NCI-H146 treated with DMSO at 0.1 percent for 48 hours (cell line): ENCODE measurements at regions not wholly inside any gene's neighbourhood (a gene's known extent, or its start where the extent isn't known, plus 50 kb on each side); places are given as distances from the start of the nearest gene placed in this dataset.
"Not testable (repeated sequence)": the region's sequence is repeated elsewhere in the genome, so short reads cannot be mapped to it uniquely, and the experiment has no call there.

Source experiments
- DNase-seq: peaks from one replicate; lab custom pipeline; 2025; ENCODE audit not compliant: unreplicated experiment; lab: John Stamatoyannopoulos, UW

- no peak for DNase-seq
Measured at GRCh38 chr3:139132976-139133375, 88.3 kb upstream of the PRR23C start.

GRCh38 chr3:139134678-139135372, 90.1 kb upstream of the PRR23C start:
- no peak for DNase-seq

GRCh38 chr3:139135657-139136056, 91.0 kb upstream of the PRR23C start:
- DNase-seq: no peak

- DNase-seq: no peak
Measured at GRCh38 chr3:139136469-139137202, 91.9 kb upstream of the PRR23C start.

- no peak for DNase-seq
Measured at GRCh38 chr3:139140553-139140952, 95.9 kb upstream of the PRR23C start.

- DNase-seq: not testable (repeated sequence)
Measured at GRCh38 chr3:139145980-139146379, 101.3 kb upstream of the PRR23C start.

GRCh38 chr3:139151530-139151929, 106.8 kb upstream of the PRR23C start:
- no peak for DNase-seq

GRCh38 chr3:139153434-139153833, 108.7 kb upstream of the PRR23C start:
- DNase-seq: not testable (repeated sequence)

GRCh38 chr3:139157161-139157932, 112.7 kb upstream of the PRR23C start:
- no peak for DNase-seq

- no peak for DNase-seq
Measured at GRCh38 chr3:139159356-139159755, 114.7 kb upstream of the PRR23C start.

- DNase-seq: no peak
Measured at GRCh38 chr3:139173372-139174108, 128.8 kb upstream of the PRR23C start.

GRCh38 chr3:139180489-139180888, 135.8 kb upstream of the PRR23C start:
- no peak for DNase-seq

- no peak for DNase-seq
Measured at GRCh38 chr3:139182143-139182542, 137.5 kb upstream of the PRR23C start.

GRCh38 chr3:139182598-139182997, 137.9 kb upstream of the PRR23C start:
- no peak for DNase-seq

- DNase-seq: no peak
Measured at GRCh38 chr3:139185527-139185926, 140.8 kb upstream of the PRR23C start.

GRCh38 chr3:139187154-139187553, 142.5 kb upstream of the PRR23C start:
- no peak for DNase-seq

GRCh38 chr3:139187648-139188047, 143.0 kb upstream of the PRR23C start:
- DNase-seq: no peak

GRCh38 chr3:139189943-139190342, 145.3 kb upstream of the PRR23C start:
- DNase-seq: no peak

- not testable (repeated sequence) for DNase-seq
Measured at GRCh38 chr3:139194421-139194820, 149.4 kb upstream of the MRPS22 start.

- DNase-seq: not testable (repeated sequence)
Measured at GRCh38 chr3:139196146-139196545, 147.7 kb upstream of the MRPS22 start.

- DNase-seq: no peak
Measured at GRCh38 chr3:139197251-139197650, 146.6 kb upstream of the MRPS22 start.
